GM21367 (cell line): ENCODE measurements at regions not wholly inside any gene's neighbourhood (a gene's known extent, or its start where the extent isn't known, plus 50 kb on each side); places are given as distances from the start of the nearest gene placed in this dataset.
"Not testable (repeated sequence)": the region's sequence is repeated elsewhere in the genome, so short reads cannot be mapped to it uniquely, and the experiment has no call there.

Experiments
- ATAC-seq: cut with Tn5 transposase; IDR thresholded peaks from one replicate; pipeline ENCODE4 v1.9.1; 2021; ENCODE audit not compliant: unreplicated experiment

DNA sequence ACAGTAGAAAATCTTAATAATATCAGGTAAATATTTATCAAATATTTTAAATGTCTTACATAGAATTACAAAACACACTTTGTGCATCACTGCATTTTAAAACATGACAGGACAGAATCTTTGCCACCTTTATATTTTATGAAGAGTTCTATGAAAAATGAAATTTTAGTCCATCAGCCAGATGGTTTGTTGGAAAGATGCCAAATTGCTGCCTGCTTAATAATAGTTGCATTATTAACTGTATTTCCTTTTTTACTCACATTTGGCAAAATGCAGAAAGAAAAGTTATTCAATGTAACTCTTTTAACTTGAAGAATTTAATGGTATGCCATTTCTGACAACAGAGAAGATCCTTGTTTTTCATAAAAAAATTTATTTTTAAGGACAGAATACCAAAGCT, 1271.6 kb downstream of the NSUN3 start:
- ATAC-seq, result no peak

DNA sequence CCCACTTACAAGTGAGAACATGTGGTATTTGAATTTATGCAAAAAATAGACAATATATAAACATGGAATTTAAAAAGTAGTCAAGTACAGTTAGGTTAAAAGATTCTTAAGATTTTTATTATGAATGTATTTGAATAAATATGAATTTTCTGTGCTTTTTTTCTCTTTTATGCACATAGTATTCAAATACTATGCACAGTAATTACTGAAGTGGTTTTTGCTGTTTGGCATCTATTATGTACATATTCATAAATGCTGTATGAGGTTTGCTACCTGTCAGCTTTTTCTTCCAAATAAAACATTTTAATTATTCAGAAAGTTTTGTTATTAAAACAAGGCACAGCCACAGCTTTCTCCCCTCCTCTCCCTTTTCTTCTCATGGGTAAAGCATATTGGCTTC, 1272.7 kb downstream of the NSUN3 start:
- no peak for ATAC-seq

DNA sequence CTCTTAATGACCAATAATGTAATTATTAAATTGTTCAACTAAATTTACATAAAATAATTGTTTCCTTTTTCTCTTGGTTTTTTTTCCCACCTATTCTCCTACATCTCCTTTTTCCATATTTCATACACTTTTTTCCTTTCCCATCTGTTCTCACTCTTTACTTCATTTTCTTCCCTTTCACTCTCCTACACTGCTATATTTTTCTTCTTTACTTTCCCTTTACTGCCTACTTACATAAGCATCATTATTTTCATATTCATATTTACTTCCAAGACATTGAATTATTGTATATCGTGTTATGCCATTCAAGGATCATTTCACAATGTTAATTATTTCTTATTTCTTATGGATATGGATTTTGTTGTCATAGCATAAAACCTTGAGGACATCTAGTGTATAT, 1275.6 kb downstream of the NSUN3 start:
- ATAC-seq, result no peak

DNA sequence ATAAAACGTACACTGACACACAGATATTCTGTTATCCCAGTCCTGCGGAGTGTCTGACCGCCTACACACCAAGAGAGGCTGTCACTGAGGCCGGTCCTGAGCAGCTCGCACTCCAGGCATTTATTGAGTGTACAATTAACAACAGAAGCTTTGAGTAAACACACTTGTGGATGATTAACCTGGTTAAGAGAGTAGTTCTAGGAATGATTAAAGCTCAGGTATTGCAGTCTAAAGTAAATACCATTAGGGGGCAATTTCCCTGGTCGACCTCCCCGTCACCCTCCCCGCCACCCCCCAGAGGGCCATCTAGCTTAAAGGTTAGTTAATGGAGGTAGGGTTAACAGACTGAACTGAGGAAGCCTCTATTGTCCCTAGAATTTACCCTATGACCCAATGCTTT, 1278.5 kb downstream of the NSUN3 start:
- no peak for ATAC-seq

DNA sequence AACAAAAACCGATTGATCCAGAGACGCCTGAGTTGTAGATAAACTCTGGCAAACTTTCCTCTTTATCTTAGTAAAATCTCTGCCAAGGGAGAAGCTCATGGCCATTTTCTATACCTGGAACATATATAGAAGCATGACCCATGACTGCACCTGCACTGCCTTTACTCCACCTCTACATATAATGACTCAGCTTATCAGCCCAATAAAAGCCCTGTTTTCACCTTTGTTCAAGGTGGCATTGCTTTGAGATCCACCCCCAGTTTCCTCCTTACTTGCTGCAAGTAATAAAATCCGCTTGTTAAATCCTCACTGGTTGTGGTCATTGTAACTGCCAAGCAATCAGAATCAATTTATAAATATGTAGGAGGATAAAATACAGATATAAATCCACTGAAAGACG, 1280.4 kb downstream of the NSUN3 start:
- ATAC-seq, result no peak

DNA sequence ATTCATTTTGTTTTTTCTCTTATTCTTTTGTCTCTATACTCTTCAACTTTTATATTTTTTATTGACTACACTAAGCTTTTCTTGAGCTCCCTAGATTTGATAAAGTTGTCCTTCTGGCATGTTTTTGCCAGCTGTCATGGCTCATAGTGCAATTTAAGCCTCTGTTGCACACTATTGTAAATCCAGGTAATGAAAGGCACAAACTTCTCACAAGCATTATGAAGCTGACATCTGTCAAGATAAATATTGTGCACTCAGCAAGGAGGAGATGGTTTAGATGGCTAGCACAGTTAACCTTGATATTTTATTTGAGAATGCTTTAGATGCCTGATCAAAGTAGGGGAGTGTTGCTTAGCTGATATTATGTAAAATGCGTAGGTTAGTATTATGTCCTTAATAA, 1280.9 kb downstream of the NSUN3 start:
- ATAC-seq, result no peak

DNA sequence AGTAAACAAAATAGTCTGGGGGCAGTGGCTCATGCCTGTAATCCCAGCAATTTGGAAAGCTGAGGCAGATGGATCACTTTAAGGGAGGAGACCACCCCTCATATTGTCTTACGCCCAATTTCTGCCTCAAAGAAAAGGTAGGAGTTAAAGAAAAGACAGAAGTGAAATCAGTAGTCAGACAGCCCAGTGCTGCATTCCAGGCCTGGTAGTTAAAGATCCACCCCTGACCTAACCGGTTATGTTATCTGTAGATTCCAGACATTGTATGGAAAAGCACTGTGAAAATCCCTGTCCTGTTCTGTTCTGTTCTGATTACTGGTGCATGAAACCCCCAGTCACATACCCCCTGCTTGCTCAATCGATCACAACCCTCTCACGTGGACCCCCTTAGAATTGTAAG, 1285.1 kb downstream of the NSUN3 start:
- not testable (repeated sequence) for ATAC-seq

DNA sequence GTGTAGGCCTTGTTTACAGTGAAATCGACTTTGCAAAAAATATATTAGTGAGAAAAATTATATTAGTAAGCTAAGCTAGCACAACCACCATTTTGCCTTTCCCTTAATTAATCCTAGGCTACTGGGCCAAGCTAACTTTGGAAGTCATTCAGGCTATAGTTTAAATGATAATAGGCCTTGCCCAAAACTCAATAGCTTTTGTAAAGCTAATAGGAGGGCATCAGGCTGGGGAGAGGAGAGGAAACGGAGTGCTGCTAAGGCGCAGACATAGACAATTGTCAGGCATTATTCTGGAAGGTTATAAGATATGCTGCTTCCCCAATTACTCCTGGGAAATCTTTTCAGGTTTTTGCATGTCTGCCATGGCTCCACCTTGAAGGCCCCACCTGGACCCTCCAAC, 1286.0 kb downstream of the NSUN3 start:
- ATAC-seq, result no peak

DNA sequence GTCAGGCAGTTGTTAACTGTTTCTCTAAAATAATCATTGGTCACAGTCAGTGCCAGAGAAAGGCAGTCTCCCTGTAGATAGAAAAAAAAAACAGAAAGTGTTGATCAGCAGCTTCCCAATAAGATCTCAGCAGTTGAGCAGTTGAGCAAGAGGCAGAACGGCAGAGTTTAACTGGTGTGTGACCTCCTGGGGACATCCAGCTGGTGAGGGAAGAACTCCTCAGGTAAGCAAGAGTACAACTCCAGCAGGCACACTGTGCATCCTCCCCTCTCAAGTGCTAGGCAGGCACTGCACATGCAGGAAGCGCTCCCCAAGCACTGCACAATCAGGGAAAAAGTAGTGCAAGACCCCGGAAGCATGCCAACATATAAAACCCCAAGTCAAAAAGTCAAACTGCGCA, 1287.2 kb downstream of the NSUN3 start:
- no peak for ATAC-seq

DNA sequence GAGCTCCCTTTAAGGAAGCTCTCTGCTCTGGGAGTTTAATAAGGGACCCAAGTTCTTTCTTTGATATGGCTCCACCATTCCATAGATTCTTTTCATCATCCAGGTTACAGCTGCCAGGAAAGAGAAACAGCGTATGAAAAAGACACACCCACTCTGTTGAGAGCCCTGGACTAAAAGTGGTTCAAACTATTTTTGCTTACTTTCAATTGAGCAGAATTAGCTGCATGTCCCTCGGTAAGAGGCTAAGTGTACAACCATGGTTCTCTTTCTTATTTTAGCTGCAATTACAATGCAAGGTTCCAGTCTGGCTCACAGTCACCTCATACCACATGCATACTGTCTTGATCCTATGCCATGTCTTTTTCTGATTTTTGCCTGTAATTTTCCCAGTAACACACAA, 1288.3 kb downstream of the NSUN3 start:
- no peak for ATAC-seq

DNA sequence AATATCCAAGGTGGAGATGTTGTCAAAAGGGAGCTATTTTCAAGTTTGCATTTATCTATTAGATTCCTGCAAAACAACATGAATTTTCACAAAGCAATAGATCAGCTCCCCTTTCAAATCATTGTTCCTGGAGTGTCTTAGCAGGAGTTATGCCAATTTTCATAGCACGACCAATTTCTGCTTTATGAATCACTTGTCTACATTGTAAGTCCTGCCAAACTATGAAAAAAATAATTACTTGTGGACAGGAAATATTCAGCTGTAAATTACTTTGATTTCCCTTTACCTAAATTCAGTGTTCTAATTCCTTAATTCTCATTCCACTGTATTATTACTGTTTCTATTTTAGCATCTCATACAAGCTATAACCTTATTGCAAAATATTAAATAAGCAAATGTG, 1289.6 kb downstream of the NSUN3 start:
- no peak for ATAC-seq

DNA sequence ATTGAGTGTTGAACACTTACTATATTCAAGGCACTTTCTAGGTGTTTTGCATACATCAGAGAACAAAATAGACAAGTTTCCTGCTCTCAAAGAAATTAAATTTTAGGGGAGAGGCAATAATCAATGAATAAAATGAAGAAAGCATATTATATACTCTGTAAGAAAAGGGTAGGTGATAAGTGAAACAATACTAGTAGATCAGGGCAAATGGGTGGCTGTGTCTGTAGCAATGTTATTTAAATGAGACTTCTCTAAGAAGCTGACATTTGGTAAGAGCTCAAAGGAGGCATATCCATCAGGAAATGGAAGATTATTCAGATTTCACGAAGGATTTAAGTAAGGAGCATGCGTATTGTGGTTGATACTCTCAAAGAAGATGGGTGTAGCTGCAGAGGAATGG, 1291.6 kb downstream of the NSUN3 start:
- ATAC-seq, result no peak

DNA sequence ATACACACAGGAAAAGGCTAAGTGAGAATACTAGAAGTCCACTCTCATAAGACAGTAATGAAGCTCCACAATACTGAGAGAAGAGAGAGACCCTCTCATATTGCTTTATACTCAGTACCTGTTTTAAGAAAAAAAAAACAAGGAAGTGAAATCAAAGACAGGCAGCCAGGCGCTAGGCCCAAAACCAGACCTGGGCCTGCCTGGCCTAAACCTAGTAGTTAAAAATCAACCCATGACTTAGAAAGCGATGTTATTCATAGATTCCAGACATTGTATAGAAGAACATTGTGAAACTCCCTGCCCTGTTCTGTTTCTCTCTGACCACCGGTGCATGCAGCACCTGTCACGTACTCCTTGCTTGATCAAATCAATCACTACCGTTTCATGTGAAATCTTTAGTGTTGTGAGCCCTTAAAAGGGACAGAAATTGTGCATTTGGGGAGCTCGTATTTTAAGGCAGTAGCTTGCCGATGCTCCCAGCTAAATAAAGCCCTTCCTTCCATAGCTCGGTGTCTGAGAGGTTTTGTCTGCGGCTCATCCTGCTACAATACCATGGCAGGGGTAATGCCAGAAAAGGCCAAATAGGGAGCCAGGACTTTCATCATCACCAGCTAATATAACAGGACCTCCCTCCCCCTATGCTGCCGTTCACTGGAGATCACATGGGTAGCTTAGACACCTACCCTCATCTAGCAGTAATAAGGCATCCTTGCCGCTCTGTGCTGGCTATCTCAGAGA, 1294.1 kb downstream of the NSUN3 start:
- no peak for ATAC-seq

DNA sequence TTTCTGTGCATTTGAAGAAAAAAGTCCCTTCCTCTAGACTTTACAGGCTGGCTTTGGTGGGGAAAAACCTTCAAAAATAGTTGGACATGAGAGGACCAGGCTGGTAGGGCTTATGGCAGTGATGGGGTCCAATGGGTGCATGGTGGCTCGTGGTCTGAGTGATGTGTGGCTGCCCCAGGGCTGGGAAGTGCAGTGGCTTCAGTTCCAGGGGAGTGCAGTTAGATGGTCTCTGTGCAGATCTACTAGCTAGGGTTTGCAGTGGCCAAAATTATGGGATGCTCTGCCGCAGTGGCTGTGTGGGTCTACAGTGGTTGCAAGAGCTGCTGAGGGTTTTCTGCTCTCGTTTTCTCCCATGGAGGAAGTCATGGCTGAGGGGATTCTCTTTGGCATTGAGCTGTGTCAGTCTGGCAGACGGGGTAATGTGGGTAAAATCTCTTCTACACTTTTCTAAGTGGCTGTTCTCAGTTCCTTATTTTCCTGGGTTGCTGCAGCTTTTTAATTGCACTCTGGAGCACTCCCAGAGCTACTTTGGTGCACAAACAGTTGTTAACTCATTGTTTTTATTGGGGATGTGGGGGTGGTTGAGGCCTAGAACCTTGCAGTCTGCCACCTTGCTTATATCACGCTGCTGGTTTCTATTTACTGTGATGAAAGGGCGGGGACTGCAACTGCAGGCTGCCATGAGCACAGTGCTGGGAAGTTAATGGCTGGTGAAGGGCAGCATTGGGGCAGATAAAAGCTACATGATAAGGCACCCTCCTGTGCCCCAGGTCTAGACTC, 1324.6 kb downstream of the NSUN3 start:
- no peak for ATAC-seq

DNA sequence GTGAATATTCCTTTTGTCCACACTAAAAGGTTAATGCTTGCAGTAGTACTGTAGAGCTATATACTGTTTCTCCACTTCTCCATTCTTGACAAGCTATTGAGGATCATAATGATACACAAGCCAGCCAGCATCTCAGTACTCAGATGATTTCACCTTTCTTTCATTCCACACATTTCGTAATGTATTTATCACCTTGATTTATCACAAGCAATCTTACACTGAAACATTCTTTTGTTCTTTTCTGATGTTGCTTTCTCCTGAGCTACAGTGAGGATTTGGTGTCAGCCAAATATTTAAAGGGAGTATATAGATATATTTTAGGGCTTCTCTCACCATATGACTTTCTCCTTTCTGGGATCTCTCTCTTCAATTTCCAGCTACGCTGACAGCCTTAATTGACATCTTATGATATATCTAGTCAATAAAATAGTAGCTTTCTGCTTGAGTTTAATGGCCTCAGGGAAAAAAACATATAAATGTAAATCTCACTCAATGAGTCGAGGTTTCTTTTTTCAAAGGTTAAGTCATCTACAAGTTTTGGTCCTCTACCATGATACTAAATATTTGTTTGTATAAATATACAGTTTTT, 1327.0 kb downstream of the NSUN3 start:
- ATAC-seq, result no peak

DNA sequence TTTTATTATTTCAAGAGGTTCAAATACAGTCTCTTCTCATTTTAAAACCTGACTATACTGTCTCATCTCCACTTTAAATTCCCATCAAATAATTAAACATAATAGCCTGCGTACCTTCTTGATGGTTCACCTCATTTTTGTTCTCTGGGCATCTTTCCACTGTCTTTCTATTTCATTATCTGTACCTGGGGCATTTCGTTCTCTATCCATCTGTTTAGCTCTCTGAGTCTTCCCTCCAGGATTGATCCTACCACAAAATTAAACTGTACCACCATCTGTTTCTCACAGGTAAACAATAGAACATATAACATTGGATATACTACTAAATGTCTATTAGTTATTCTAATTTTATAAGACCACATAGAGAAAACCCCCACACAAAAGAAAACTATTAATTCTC, 1331.4 kb downstream of the NSUN3 start:
- ATAC-seq, result no peak

DNA sequence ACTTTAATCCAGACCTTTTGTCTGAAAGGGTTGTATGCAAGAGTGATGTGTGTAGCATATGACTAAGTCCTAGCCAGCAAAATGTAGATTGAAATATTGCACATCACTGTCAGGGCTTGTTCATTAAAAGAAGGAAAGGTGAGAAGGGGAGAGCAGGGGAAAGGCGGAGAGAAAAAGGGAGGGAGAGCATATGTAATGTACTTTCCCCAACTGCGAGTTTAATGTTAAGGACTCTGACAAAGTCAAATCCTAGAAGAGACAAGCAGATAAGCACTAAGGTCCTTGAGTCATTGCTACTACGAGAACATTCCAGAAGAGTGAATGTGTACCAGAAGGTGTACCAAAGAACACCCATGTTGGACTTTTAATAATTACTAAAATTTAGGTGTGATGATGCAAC, 1336.7 kb downstream of the NSUN3 start:
- no peak for ATAC-seq

DNA sequence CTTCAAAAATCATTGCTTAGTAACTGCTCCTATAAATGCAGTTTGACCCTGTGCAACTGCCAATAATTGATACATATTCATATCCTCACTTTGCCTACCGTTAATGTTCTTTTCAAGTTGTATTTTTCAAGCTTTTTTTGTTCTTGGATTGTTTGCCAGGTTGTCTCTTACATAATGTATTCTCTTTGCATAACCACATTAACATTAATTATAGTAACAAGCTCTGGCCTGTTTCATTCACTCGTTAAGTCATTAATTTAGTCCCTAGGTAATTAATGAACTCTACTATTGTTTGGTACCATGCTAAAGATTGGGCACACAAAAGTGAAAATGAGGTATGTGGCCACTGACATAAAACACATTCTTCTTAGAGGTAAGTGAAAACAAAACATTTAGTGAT, 1338.8 kb downstream of the NSUN3 start:
- no peak for ATAC-seq

DNA sequence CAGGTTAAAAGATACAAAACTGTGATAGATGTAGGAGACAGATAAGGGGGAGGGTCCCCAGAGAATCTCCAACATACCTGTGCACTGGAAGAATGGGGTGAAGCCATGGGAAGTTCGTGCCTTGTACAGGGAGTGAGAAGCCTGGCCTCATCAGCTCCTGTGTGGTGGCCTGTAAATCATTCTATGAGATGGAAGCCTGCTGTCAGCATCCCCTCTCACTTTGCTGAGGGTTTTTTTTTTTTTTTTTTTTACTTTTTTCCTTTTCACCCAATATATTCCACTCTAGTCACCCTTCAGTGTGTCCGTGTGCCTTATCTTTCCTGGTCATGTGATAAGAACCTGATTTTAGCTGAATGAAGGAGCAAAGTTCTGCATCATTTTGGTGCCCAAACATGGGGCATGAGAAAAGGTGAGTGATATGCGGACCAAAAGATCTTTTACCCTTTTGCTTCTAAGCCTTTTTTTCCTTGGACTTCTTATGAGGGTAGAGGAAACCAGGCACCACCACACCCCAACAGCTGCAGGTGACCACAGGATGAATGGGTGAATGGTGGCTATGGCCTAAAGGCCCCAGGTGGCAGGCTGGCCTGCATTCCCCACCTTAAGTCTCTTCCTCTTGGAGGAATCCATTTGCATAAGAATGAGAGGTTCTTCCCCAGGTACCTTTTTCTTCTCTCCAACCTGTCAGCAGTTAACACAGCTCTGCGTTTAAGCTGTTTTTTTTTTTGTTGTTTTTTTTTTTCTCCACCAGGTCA, 1345.0 kb downstream of the NSUN3 start:
- no peak for ATAC-seq

DNA sequence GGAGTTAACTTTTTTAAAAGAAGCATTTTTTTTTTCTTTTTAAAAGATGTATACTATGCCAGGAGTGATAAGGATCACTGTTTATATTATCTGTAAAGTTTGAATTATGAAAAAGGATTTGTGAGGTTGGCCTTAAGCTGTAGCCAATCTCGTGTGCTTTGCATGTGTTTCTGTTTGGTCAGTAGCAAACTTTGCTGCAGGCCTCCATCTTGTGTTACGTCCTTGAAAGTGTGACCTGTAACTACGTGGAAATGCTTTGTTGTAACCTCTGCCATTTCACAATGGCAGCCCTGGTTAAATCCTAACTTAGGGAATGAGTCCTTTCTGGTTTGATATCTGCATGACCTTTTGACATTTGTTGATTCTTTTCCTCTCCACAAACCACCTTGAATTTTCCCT, 1345.6 kb downstream of the NSUN3 start:
- no peak for ATAC-seq

DNA sequence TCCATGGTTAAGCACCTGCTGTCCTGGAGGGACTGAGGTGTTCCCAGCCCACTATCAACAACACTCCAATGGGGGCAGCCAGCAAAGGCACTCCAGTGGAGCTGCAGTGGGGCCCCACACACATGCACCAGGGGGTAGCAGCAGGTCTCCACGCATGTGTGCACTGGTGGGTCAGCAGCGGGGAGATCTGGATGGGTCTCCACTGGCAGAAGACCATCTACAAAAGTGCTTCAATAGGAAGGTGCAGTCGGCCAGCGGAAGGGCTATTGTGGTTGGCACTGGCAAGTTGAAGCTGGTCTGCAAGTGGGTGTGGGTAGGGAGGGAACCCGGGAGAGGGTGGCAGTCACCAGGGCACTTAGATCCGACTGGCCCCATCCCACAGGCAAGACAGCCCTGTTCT, 1355.4 kb downstream of the NSUN3 start:
- no peak for ATAC-seq

DNA sequence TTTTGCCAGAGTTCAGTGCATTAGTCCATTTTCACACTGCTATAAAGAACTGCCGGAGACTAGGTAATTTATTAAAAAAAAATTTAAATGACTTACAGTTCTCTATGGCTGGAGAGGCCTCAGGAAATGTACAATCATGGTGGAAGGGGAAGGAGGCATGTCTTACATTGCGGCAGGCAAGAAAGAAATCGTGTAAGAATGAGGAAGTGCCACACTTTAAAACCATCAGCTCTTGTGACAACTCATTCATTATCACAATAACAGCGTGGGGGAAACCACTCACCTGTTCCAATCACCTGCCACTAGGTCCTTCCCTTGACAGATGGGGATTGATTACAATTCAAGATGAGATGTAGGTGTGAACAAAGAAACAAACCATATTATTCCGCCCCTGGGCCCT, 1361.4 kb downstream of the NSUN3 start:
- ATAC-seq, result no peak
